GM12891 (cell line): ENCODE measurements at regions not wholly inside any gene's neighbourhood (a gene's known extent, or its start where the extent isn't known, plus 50 kb on each side); places are given as distances from the start of the nearest gene placed in this dataset.
"Not testable (repeated sequence)": the region's sequence is repeated elsewhere in the genome, so short reads cannot be mapped to it uniquely, and the experiment has no call there.

Experiments used
- DNase-seq: peaks from one replicate; pipeline ENCODE4 v3.0.0; 2011; ENCODE audit warnings: low spot score; ENCODE audit not compliant: insufficient read length
- FAIRE-seq: peaks from 2 replicates; lab custom pipeline; 2011; peaks lifted over from hg19 to GRCh38; lab: Jason Lieb, UNC
- PAX5 ChIP-seq: IDR thresholded peaks from 2 replicates; pipeline ENCODE4 v1.6.1; 2011; ENCODE audit warnings: low read length, moderate library complexity, mild to moderate bottlenecking; ENCODE audit not compliant: insufficient read depth, severe bottlenecking
- POLR2A ChIP-seq: IDR thresholded peaks from 2 replicates; pipeline ENCODE4 v1.6.1; 2011; ENCODE audit warnings: low read depth, low read length, control low read depth
- POLR2AphosphoS5 ChIP-seq: IDR thresholded peaks from 2 replicates; pipeline ENCODE4 v1.6.1; 2011; ENCODE audit warnings: low read depth, low read length, control low read depth
- POU2F2 ChIP-seq: IDR thresholded peaks from 2 replicates; pipeline ENCODE4 v1.6.1; 2011; ENCODE audit warnings: low read depth, mild to moderate bottlenecking, control low read depth, low read length, moderate library complexity
- SPI1 ChIP-seq: IDR thresholded peaks from 2 replicates; pipeline ENCODE4 v1.6.1; 2011; ENCODE audit warnings: low read depth, low read length, control low read depth
- TAF1 ChIP-seq: IDR thresholded peaks from 2 replicates; pipeline ENCODE4 v1.6.1; 2011; ENCODE audit warnings: low read depth, low read length, control low read depth

DNA sequence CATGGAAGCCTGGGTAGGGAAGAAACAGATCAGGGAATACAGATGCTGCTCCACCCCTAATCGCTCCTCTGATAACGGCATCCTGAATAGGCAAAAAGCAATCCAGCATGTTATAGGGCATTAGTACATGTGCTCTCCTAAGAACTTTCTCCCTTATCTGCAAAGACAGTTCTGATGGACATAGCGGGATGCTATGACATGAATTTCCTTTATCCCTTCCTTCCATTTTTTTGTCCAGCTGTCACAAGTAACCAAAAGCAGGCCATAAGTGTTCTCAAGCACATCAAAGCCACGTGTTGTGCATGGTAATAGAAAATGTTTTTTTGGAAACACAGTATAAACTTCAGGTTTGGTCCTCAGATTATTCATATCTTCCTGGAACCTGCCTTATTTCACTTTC lies 141.4 kb upstream of the MON1B start:
- DNase-seq = no peak
- FAIRE-seq = no peak

DNA sequence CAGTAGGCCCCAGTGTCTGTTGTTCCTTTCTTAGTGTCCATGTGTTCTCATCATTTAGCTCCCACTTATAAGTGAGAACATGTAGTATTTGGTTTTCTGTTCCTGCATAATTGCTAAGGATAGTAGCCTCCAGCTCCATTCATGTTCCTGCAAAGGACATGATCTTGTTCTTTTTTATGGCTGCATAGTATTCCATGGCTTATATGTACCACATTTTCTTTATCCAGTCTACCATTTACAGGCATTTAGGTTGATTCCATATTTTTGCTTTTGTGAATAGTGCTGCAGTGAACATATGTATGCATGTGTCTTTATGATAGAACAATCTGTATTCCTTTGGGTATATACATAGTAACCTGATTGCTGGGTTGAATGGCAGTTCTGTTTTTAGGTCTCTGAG lies 134.4 kb upstream of the MON1B start:
- FAIRE-seq, DNase-seq: not testable (repeated sequence)

More for the DNA sequence above, 141.4 kb upstream of the MON1B start:
- TF ChIP-seq SPI1 (no peak), POLR2AphosphoS5 (no peak), PAX5 (no peak)

DNA sequence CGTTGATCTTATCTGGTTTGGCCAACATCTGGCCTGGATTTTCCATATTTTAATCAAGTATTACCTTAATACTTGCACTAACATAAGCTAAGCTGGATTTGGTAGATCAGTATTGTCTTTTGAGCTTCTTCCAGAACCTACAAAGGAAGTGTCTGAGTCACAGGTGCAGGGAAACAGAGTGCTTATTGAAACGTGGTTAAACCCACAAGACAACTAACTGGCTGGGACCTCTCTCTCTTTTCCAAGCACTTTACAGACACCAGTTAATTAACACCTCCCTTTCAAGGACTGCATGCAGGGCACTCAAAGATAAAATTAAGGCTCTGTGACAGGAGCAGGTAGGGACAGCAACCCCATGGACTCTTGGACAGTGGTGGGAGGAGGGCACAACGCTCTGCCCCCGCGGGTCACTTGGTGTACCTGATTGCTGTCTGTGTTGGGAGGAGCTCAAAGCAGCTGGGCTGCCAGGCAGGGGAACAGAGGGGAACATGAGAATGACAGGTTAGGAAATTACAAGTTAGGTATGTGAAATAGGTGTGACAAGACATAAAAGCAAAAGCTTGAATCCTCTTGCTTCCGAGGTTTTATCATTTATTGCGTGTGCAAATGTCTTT lies 133.7 kb upstream of the MON1B start:
- no peak for FAIRE-seq
- no peak for DNase-seq

DNA sequence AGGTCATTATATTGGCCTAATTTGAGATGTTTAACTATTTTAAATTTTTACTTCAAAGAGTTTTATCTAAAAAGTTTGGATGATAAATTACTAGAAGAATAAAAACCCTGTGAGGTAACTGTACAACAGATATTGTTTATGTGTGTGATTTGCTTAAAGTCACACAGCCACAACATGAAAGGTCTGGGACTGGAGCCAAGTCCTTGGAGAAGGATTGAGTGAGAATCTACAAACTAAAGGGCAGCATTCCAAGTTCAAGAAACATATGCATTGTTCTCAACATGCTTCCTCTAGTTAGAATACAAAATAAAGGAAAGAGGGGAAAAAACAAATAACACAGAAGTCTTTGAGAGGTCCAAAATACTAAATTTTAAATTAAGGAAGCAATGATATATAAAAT lies 131.5 kb upstream of the MON1B start:
- TF ChIP-seq POLR2A (no peak), PAX5 (no peak), SPI1 (no peak), POU2F2 (no peak), TAF1 (no peak), POLR2AphosphoS5 (no peak)
- FAIRE-seq (no peak), DNase-seq (no peak)

More for the DNA sequence above, 133.7 kb upstream of the MON1B start:
- TF ChIP-seq TAF1 = no peak
- TF ChIP-seq POLR2AphosphoS5 = no peak
- TF ChIP-seq PAX5 = no peak
- no peak for TF ChIP-seq POU2F2
- no peak for TF ChIP-seq SPI1
- TF ChIP-seq POLR2A = no peak

DNA sequence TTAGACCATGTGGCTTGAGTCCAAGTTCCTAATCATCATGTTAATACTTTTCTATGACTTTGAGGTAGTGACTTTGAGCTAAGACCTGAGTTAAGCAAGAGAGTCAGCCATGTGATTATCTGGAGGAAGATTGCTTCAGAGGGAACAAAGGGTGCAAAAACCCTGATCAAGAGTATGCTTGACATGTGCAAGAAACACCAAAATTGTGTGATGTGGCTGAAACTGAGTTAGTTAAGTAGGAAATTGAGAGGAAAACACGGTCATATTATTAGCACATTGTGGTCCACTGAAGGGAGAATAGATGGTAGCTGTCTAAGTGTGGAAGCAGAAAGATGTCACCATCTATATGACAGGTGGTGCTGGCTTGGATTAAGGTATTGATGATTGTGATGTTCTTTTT lies 130.4 kb upstream of the MON1B start:
- TF ChIP-seq TAF1 = no peak
- TF ChIP-seq PAX5 = no peak
- no peak for TF ChIP-seq POLR2AphosphoS5
- TF ChIP-seq POLR2A = no peak
- FAIRE-seq (no peak), DNase-seq (no peak)

DNA sequence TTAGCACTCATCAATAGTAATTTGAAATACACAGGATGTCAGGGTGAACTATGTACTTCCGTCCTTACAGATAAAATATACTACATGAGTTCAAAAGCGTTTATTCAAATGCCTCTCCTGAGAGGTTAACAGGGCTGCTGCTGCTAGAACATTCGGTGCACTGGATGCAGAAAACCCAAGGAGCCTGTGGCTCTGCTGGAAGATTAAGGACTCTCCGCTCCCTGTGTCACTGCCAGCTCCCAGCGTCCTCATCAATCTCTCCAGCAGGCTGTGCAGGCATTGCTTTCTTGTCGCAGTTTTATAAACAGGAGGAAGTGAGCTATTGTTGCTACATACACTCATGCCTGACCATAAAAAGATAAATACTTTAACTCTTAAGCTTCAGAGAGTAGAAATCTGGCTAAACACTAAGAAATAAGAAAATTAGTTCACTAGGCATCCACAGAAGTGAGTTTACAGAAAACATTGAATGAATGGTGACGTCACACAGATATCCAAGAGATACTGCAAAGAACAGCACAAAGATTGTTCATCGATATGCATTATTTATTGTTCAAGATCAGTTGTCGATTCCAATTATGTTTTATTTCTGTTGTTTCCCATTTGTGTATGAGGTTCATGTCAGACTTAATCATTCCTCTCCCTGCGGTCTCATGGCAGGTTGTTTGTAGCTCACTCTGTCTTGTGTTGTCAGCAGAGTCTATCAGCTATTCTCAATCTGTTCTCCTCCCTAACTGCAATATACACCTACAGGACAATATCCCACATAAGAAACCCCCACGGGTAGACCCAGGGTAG lies 127.9 kb upstream of the MON1B start:
- TF ChIP-seq PAX5 (no peak), POLR2AphosphoS5 (no peak), POU2F2 (no peak), POLR2A (no peak), TAF1 (no peak), SPI1 (no peak)
- DNase-seq = no peak
- FAIRE-seq = no peak

DNA sequence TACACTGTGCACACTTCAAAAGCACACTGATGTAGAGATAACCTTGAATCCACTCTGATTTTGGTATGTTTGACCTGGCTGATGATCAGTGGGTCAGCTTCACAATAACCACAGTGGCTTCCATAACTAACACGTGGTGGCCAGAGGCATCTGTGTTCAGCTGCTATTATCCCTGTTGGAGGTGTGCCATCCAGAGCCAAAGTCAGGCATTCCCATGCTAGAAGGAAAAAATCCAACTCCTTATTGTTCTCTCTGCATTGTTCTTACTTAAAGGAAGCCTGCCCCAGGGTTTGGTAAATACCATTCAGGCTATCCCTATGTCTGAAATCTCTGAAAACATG lies 127.3 kb upstream of the MON1B start:
- TF ChIP-seq POLR2A = no peak
- TF ChIP-seq POU2F2 = no peak
- no peak for TF ChIP-seq SPI1
- TF ChIP-seq PAX5 = no peak
- TF ChIP-seq TAF1 = no peak
- no peak for TF ChIP-seq POLR2AphosphoS5
- no peak for FAIRE-seq

DNA sequence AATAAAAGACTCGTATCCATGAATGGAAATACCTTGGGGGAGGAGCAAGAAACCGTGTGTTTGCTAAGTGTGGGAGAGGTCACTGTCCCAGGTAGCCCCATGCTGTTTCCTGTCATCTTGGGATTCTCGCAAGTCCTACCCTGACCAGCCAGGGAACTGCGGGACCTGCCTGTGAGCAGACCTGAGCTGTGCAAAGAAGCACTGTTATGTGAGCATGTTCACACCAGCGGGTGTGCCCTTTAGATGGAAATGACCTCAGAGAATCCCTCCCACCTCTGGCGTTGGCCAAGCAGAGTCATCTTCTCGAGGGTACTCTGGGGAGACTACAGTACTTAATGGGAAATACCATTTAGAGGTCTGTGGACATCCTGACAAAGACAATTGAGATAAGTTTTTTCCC lies 127.0 kb upstream of the MON1B start:
- FAIRE-seq = no peak
- DNase-seq = no peak
- TF ChIP-seq TAF1 = no peak
- TF ChIP-seq POU2F2 = no peak
- TF ChIP-seq POLR2A = no peak
- no peak for TF ChIP-seq PAX5
- no peak for TF ChIP-seq SPI1
- TF ChIP-seq POLR2AphosphoS5 = no peak

More for the DNA sequence above, 127.3 kb upstream of the MON1B start:
- no peak for DNase-seq

DNA sequence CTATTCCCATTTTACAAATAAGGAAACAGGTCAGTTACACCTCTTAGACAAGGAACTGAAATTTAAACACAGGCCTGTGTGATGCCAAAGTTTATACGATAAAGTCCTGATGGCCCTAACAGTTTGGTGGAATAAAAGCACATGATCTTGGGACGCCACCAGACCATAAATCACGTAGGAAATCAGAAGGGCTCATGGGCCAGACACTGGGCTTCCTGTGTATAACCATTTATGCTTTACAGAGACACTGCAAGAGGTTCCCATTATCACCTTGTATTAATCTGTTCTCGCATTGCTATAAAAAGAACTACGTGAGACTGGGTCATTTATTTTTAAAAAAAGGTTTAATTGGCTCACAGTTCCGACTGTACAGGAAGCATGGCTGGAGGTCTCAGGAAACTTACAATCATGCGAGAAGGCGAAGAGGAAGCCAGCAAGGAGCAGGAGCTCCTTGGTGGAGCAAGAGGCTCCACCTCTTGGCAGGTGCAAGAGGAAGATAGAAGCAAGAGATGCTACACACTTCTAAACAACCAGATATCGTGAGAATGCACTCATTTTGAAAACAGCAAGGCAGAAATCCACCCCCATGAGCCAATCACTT lies 124.0 kb upstream of the MON1B start:
- TF ChIP-seq SPI1 (no peak), POLR2A (no peak), PAX5 (no peak), POLR2AphosphoS5 (no peak), TAF1 (no peak), POU2F2 (no peak)
- FAIRE-seq = no peak
- no peak for DNase-seq

DNA sequence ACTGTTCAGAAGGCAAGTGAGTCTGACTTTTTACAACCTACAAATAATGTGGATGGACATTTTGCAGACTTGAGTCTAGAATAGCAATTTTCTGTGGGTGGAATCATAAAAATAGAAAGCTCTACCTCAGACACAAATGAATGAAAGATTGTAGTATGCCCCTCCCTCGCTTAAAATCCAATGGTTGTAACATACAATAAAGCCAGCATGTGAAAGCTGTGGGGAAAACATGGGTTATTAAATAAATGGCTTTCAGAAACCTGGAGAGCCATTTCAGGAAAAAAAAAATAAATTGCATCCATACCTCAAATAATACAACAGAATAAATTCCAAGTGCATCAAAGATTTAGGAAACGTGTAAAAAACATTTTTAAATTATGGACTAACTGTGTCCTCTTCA lies 123.1 kb upstream of the MON1B start:
- no peak for FAIRE-seq
- TF ChIP-seq TAF1 = no peak
- TF ChIP-seq PAX5 = no peak
- no peak for TF ChIP-seq POLR2AphosphoS5
- no peak for DNase-seq
